Progenitor cell of endocrine pancreas (in vitro differentiated cells): ENCODE measurements at regions not wholly inside any gene's neighbourhood (a gene's known extent, or its start where the extent isn't known, plus 50 kb on each side); places are given as distances from the start of the nearest gene placed in this dataset.

Experiments used
- DNase-seq: peaks from one replicate; pipeline ENCODE4 v3.0.0; 2021; ENCODE audit warnings: low spot score; ENCODE audit not compliant: unreplicated experiment
- H3K27ac Mint-ChIP-seq: 2 replicates; pipeline ENCODE4 v1.8.0; 2021; ENCODE audit warnings: mild to moderate bottlenecking, moderate library complexity, mixed read lengths
- H3K27me3 Mint-ChIP-seq: 2 replicates; pipeline ENCODE4 v1.8.0; 2021; ENCODE audit warnings: mixed read lengths
- H3K36me3 Mint-ChIP-seq: 2 replicates; pipeline ENCODE4 v1.8.0; 2022; ENCODE audit warnings: mixed read lengths; ENCODE audit not compliant: insufficient read depth
- H3K4me1 Mint-ChIP-seq: 2 replicates; pipeline ENCODE4 v1.8.0; 2021; ENCODE audit warnings: low read depth, mixed read lengths
- H3K4me3 Mint-ChIP-seq: 2 replicates; pipeline ENCODE4 v1.8.0; 2021; ENCODE audit warnings: low read depth, mild to moderate bottlenecking, moderate library complexity, mixed read lengths
- H3K9me3 Mint-ChIP-seq: 2 replicates; pipeline ENCODE4 v1.8.0; 2021; ENCODE audit warnings: low read depth, mixed read lengths
- CTCF ChIP-seq: fragments of 200-600 bp; sonication (generic); IDR thresholded peaks from one replicate; pipeline ENCODE4 v1.5.0; 2021; ENCODE audit warnings: antibody characterized with exemption, mild to moderate bottlenecking; ENCODE audit not compliant: unreplicated experiment

- H3K4me3 Mint-ChIP-seq: no peak overlapping the region
- H3K36me3 Mint-ChIP-seq: no peaks in the 10 kb centered on the region
- peaks cover 63% of the 10 kb centered on the region for H3K27me3 Mint-ChIP-seq
- DNase-seq: no peak
- peaks cover 45% of the 10 kb centered on the region for H3K4me1 Mint-ChIP-seq
- H3K9me3 Mint-ChIP-seq: no peaks in the 10 kb centered on the region
- H3K27ac Mint-ChIP-seq: no peak overlapping the region
- TF ChIP-seq CTCF: no peak
Observed at GRCh38 chr18:45370255-45371010, 244.8 kb upstream of the SLC14A2 start.

GRCh38 chr18:45373286-45373880 is 241.9 kb upstream of the SLC14A2 start:
- DNase-seq: no peak
- Mint-ChIP-seq H3K4me1 (peaks cover 30% of the 10 kb centered on the region), H3K27ac (no peak overlapping the region), H3K36me3 (no peaks in the 10 kb centered on the region), H3K27me3 (peaks cover 67% of the 10 kb centered on the region), H3K4me3 (no peak overlapping the region), H3K9me3 (no peaks in the 10 kb centered on the region)
- no peak for TF ChIP-seq CTCF

- Mint-ChIP-seq H3K4me3 (no peak overlapping the region), H3K27ac (no peak overlapping the region), H3K4me1 (peaks cover 28% of the 10 kb centered on the region), H3K36me3 (no peaks in the 10 kb centered on the region), H3K9me3 (no peaks in the 10 kb centered on the region), H3K27me3 (peaks cover 70% of the 10 kb centered on the region)
- no peak for TF ChIP-seq CTCF
- no peak for DNase-seq
Observed at GRCh38 chr18:45374236-45374635, 241.0 kb upstream of the SLC14A2 start.

- peaks cover 25% of the 10 kb centered on the region for H3K4me1 Mint-ChIP-seq
- no peak overlapping the region for H3K27ac Mint-ChIP-seq
- H3K36me3 Mint-ChIP-seq: peaks cover 1% of the 10 kb centered on the region
- no peak overlapping the region for H3K4me3 Mint-ChIP-seq
- no peak for DNase-seq
- TF ChIP-seq CTCF: no peak
- H3K9me3 Mint-ChIP-seq: peaks cover 3% of the 10 kb centered on the region
- H3K27me3 Mint-ChIP-seq: peaks cover 73% of the 10 kb centered on the region
Observed at GRCh38 chr18:45374878-45375630, 240.2 kb upstream of the SLC14A2 start.

GRCh38 chr18:45376193-45376592 is 239.1 kb upstream of the SLC14A2 start:
- no peak for DNase-seq
- Mint-ChIP-seq H3K27ac (no peak overlapping the region), H3K27me3 (peaks cover 81% of the 10 kb centered on the region), H3K36me3 (peaks cover 1% of the 10 kb centered on the region), H3K9me3 (peaks cover 3% of the 10 kb centered on the region), H3K4me1 (peaks cover 16% of the 10 kb centered on the region), H3K4me3 (no peak overlapping the region)
- no peak for TF ChIP-seq CTCF
